Fibroblast of lung (primary cell): ENCODE measurements at regions not wholly inside any gene's neighbourhood (a gene's known extent, or its start where the extent isn't known, plus 50 kb on each side); places are given as distances from the start of the nearest gene placed in this dataset.

Experiments
- EZH2 ChIP-seq: IDR thresholded peaks from 2 replicates; pipeline ENCODE4 v1.5.1; 2012; ENCODE audit warnings: low read length, control low read depth, mild to moderate bottlenecking; ENCODE audit errors: missing control alignments
- TF ChIP-seq, protein P1 (sequence below), 2 donors: IDR thresholded peaks in 1 of 2; conservative IDR thresholded peaks in 1 of 2; 1 replicate in 1 of 2; 2 replicates in 1 of 2; pipeline ENCODE4 v1.5.1; 2011 to 2012; ENCODE audit warnings: low read length in 2 of 2, control low read depth in 1 of 2, inconsistent platforms in 1 of 2, low read depth in 1 of 2, mild to moderate bottlenecking in 1 of 2

DNA sequence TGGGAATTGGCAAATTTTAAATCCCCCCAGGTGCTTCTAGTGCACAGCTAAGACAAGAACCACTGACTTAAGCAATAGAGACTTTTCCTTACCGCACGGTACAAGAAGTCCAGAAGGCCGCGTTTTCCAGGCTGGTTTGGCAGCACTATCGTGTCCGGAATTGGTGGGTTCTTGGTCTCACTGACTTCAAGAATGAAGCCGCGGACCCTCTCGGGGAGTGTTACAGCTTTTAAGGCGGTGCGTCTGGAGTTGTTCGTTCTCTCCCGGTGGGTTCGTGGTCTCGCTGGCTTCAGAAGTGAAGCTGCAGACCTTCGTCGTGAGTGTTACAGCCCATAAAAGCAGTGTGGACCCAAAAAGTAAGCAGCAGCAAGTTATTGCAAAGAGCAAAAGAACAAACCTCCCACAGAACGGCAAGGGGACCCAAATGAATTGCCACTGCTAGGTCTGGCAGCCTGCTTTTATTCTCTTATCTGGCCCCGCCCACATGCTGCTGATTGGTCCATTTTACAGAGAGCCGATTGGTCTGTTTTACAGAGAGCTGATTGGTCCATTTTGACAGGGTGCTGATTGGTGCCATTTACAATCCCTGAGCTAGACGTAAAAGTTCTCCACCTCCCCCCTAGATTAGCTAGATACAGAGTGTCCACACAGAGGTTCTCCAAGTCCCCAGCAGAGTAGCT lies 264.5 kb downstream of the PREX1 start:
- TF ChIP-seq, protein P1, sequence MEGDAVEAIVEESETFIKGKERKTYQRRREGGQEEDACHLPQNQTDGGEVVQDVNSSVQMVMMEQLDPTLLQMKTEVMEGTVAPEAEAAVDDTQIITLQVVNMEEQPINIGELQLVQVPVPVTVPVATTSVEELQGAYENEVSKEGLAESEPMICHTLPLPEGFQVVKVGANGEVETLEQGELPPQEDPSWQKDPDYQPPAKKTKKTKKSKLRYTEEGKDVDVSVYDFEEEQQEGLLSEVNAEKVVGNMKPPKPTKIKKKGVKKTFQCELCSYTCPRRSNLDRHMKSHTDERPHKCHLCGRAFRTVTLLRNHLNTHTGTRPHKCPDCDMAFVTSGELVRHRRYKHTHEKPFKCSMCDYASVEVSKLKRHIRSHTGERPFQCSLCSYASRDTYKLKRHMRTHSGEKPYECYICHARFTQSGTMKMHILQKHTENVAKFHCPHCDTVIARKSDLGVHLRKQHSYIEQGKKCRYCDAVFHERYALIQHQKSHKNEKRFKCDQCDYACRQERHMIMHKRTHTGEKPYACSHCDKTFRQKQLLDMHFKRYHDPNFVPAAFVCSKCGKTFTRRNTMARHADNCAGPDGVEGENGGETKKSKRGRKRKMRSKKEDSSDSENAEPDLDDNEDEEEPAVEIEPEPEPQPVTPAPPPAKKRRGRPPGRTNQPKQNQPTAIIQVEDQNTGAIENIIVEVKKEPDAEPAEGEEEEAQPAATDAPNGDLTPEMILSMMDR (conservative IDR thresholded peaks at IDR 0.05 in 1 of 2, IDR thresholded peaks at IDR 0.05 in 1 of 2; ENCODE audit: low read depth in 1 of 2, low read length in 2 of 2): no peak
- no peak for TF ChIP-seq EZH2
